ENCODE measurements at regions not wholly inside any gene's neighbourhood (a gene's known extent, or its start where the extent isn't known, plus 50 kb on each side); places are given as distances from the start of the nearest gene placed in this dataset.

DNA sequence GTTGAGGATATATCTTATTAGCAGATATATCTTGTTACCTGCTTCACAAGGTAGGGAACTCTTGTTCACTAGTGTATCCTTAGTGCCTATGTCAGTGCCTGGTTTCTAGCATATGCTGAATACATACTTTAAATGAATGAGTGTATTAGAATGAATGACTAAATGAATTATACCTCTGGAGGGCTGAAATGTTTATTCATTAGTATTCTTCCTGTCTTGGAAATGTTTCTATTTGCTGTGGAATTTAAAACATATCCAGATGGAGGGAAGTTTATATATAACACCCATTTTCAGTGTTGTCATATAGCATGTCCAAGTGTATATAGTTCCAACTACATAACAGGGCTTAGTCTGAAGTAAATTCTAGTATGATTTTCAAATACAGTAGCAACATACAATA, 581.5 kb downstream of the TBL1XR1 start:
- ChIA-PET POLR2A (interaction anchor here (1.4 kb wide), 1 partner anchor 17 kb away, joined by 3 read pairs; no protein-coding TSS in a partner anchor), CTCF (ENCODE audit: low intra/inter-chr PET ratio) (no interaction called here)
- FAIRE-seq (no peak), DNase-seq (ENCODE audit: extremely low read depth in 1 of 4, low spot score in 3 of 4) (no peak), ATAC-seq (no peak)
- Histone ChIP-seq H2AFZ (ENCODE audit: low read depth, low read length) (no peak overlapping the region), H4K20me1 (replicated peaks; ENCODE audit: control insufficient read depth, insufficient read depth, low read length) (no peaks in the 10 kb centered on the region), H3K79me2 (ENCODE audit: control insufficient read depth, insufficient read depth, low read length) (no peaks in the 10 kb centered on the region), H3K4me2 (ENCODE audit: insufficient read depth, low read length) (no peak overlapping the region), H3K27me3 (ENCODE audit: control insufficient read depth in 2 of 2, insufficient read depth in 2 of 2, low read length in 2 of 2) (no peaks in the 10 kb centered on the region), H3K9ac (ENCODE audit: insufficient read depth in 1 of 2, low read depth in 2 of 2, low read length in 2 of 2) (no peak overlapping the region), H3K9me1 (ENCODE audit: control insufficient read depth, insufficient read depth, low read length) (no peaks in the 10 kb centered on the region), H3K36me3 (ENCODE audit: control insufficient read depth, insufficient read depth, low read length) (no peaks in the 10 kb centered on the region), H3K4me1 (replicated peaks in 1 of 2; ENCODE audit: control insufficient read depth in 2 of 2, insufficient read depth in 2 of 2, low read length in 2 of 2) (no peaks in the 10 kb centered on the region), H3K4me3 (no peak overlapping the region), H3K27ac (ENCODE audit: extremely low read depth, low read depth, low read length) (no peak overlapping the region), H3K9me3 (replicated peaks; ENCODE audit: control insufficient read depth, insufficient read depth, low read depth, low read length) (no peaks in the 10 kb centered on the region)
- in situ Hi-C loops (cut with MboI), result no loop called here
- no TSS peak for BruUV-seq (replicated peaks)
- intact Hi-C loops (cut with micrococcal nuclease), result no loop called here
- no peak for TF ChIP-seq ZNF668 (CRISPR knock-in tag; IDR thresholded peaks at IDR 0.05)
- TF ChIP-seq SREBF2 (CRISPR knock-in tag; IDR thresholded peaks at IDR 0.05), result no peak
- TF ChIP-seq ZNF75A (CRISPR knock-in tag; IDR thresholded peaks at IDR 0.05), result no peak
- TF ChIP-seq ZKSCAN3 (CRISPR knock-in tag; IDR thresholded peaks at IDR 0.05), result no peak
- TF ChIP-seq ZNF24 (IDR thresholded peaks at IDR 0.05), result no peak
- TF ChIP-seq PTBP1 (IDR thresholded peaks at IDR 0.05; ENCODE audit: low read depth, low read length), result no peak
- no peak for TF ChIP-seq FOXJ2 (tag; IDR thresholded peaks at IDR 0.05)
- TF ChIP-seq, protein P1, sequence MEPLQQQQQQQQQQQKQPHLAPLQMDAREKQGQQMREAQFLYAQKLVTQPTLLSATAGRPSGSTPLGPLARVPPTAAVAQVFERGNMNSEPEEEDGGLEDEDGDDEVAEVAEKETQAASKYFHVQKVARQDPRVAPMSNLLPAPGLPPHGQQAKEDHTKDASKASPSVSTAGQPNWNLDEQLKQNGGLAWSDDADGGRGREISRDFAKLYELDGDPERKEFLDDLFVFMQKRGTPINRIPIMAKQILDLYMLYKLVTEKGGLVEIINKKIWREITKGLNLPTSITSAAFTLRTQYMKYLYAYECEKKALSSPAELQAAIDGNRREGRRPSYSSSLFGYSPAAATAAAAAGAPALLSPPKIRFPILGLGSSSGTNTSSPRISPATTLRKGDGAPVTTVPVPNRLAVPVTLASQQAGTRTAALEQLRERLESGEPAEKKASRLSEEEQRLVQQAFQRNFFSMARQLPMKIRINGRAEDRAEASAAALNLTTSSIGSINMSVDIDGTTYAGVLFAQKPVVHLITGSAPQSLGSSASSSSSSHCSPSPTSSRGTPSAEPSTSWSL (CRISPR knock-in tag; IDR thresholded peaks at IDR 0.05; ENCODE audit: borderline replicate concordance), result no peak
- no peak for TF ChIP-seq FUS (optimal IDR thresholded peaks at IDR 0.05; ENCODE audit: low read depth, low read length)
- TF ChIP-seq GABPB1 (CRISPR knock-in tag; IDR thresholded peaks at IDR 0.05), result no peak
- no peak for TF ChIP-seq ZNF140 (CRISPR knock-in tag; IDR thresholded peaks at IDR 0.05)

Data from K562 (cell line).